NCI-H187 (cell line): ENCODE measurements at regions not wholly inside any gene's neighbourhood (a gene's known extent, or its start where the extent isn't known, plus 50 kb on each side); places are given as distances from the start of the nearest gene placed in this dataset.
"Not testable (repeated sequence)": the region's sequence is repeated elsewhere in the genome, so short reads cannot be mapped to it uniquely, and the experiment has no call there.

Experiments used
- DNase-seq, 2 experiments: peaks; one replicate each; lab custom pipeline; 2025; lab: John Stamatoyannopoulos, UW

DNA sequence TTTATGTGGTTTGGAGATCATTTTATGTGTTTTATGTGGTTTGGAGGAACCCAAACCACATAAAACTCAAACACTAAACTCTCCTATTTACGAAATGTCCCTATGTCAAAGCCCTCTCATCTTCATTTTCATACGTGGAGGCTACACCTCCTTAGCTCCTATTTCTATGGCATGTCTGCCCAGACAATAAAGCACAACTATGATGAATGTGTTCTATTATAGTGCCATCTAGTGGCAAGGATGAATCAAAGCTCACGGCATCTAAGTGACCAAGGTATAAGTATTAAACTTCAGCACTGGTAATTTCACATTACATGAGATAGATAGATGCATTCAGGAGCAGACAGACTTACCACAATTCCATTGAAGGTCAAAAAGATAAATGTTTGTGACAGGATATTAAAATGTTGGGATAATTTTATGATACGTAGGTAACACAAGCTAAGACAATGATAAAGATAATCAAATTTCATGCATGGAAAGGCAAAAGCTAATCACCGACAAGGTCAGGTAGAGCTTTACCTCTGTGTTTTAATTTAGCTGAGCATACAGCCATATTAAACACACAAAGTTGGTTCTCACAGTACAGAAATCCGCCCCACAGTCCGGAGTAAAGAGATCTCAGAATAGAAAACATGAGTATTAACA is 130.6 kb upstream of the FHIT start:
- DNase-seq, result peak in 1 of 2 experiments; percentile 2

DNA sequence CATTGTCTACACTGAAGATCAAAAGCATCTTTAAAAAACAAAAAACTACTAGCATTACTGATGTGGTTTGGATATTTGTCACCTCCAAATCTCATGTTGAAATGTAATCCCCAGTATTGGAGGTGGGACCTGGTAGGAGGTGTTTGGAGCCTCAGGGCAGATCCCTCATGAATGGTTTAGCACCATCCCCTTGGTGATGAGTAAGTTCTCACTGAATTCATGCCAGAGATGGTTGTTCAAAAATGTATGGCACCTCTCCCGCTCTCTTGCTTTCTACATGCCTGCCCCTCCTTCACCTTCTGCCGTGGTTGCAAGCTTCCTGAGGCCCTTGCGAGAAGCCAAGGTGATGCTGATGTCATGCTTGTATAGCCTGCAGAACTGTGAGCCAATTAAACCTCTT is 136.6 kb upstream of the FHIT start:
- no peak for DNase-seq

DNA sequence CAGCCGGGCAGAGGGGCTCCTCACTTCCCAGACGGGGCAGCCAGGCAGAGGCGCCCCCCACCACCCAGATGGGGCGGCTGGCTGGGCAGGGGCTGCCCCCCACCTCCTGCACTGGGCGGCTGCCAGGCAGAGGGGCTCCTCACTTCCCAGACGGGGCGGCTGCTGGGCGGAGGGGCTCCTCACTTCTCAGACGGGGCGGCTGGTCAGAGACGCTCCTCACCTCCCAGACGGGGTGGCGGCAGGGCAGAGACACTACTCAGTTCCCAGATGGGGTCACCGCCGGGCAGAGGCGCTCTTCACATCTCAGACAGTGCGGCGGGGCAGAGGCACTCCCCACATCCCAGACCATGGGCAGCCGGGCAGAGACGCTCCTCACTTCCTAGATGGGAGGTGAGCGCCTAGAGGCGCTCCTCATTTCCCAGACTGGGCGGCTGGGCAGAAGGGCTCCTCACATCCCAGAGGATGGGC is 142.3 kb upstream of the FHIT start:
- DNase-seq, result not testable (repeated sequence)

DNA sequence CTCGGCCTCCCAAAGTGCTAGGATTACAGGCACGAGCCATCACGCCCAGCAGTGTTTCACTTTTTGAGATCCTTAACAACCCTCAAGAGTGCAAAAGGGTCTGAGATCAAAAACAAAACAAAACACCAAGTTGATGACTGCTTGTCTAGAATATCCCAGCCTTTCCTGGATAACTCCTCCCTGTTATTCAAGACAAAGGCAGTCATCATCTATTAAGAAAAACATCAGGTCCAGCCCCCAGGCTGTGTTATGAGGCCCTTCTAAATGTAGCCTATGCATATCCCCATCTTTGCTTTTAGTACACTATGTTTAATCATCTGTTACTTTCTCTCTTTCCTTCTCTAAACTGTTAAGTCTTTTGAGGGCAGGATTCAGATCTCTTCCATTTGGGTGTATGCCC is 150.1 kb upstream of the FHIT start:
- DNase-seq, result no peak

DNA sequence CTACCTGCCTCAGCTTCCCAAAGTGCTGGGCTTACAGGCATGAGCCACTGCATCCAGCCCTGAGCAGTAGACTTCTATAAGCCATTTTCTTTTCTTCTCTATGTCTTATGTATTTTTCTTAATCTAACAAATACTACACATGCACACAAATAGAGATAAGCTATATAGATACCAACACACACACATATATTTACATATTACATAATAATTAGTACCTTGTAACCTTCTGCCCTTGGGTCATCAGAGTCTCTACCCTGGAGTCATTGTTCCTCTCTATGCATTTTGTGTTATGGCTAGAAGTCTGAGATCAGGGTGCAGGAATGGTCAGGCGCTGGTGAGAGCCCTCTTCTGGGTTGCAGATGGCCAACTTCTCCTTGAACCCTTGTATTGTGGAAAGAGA is 154.0 kb upstream of the PTPRG start:
- no peak for DNase-seq

DNA sequence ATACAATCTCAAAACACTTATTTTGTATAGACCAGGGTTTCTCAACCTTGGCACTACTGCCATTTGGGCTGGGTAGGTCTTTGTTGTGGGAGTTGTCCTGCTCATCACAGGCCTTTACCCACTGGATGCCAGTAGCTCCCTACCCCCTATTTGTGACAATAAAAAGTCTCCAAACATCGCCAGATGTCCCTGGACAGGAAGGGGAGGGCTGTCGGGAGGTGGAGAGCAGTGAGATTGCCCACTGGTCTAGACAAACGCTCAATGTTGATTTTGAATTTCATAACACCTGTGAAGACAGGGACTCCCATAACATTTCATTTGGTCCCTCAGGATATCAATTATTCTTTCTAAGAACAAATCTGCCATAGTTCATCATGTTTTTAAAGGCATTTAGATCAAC is 151.7 kb upstream of the PTPRG start:
- no peak for DNase-seq

DNA sequence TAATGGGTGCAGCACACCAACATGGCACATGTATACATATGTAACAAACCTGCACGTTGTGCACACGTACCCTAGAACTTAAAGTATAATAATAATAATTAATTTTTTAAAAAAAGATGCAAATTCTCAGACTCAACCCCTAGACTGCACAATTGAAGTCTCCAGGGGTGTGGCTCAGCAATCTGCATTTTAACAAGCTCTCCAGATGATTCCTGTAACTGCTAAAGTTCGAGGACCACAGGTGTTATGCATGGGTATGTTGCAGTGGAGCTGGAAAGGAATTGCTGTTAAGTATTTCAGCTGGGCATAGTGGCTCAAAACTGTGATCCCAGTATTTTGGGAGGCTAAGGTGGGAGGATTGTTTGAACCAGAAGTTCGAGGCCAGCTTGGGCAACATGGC is 151.0 kb upstream of the PTPRG start:
- not testable (repeated sequence) for DNase-seq

DNA sequence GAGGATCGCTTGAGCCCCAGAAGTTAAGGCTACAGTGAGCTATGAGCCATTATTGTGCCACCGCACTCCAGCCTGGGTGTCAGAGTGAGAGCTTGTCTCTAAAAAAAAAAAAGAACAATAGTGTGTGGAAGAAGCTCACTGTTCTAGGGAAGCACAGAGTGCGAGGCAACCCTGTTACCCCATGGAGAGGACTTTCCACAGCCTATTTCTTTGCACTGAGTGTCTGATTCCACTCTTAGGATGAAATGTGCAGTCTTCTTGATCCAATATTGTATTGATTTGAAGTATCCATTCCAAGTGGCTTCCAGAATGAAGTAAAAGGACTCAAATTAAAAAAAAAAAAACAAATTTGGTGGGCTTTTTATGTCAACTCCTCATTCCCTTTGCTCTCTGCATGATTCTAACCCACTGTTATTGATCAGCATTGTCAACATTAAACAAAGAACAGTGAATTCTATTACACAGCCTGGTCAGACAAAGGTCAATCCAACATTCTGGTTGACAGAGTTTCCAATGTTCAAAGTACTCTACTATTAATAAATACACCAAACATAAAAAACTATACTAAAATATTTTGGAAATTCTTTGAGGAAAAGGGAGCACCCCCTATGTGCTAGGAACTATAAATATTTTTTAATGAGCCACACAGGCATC is 150.2 kb upstream of the PTPRG start:
- no peak for DNase-seq

DNA sequence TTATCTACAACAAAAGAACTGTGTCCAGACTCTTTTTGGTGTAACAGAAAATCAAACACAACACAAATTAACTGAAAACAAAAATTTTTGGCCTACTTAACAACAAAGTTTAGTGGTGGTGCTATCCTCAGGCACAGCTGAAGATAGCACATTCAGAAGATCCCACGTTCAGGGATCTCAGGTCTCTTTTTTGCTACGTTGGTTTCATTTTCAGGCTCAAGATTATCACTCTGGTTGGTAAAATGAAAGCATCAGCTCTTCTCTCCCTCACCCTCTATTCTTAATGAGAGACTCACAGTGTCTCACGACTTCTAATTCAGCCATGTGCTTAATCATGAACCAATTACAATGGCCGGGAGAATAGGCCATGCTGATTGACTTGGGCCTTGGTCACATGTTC is 146.9 kb upstream of the PTPRG start:
- DNase-seq, result no peak

DNA sequence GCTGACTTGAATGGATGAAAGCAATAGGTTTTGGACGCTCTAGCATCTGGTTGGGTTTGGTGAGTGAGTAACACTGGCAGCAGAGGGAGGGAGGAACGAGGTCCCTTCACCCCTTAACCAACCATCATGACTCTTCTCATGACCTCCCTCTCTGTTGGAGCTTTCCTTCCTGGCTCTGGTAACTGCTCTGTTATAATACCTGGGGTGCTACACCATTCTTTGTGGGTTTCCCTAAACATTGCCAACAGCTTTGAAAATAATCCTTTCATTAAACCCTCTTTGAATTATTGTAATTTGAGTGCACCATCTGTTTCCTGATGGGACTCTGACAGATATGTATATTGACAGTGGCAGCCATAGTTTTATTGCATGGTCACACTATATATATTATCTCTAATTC is 146.2 kb upstream of the PTPRG start:
- DNase-seq, result no peak

DNA sequence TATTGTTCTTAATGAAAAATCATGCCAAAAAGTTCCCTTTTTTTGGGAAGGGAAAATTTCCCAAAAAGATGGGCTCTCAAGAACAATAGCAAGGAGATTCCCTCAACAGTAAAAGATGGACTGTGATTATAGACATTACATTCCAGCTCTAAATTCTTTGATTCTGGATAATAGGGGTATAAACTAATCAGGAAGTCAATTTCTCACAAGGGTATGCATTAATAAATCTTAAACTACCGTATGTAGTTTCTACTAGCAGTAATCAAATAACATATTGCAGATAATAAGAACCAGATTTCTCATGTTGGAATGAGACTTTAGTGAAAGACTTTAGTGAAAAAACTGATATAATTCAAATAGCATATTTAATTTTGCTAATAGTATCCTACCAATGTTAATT is 144.8 kb upstream of the PTPRG start:
- DNase-seq, result no peak

DNA sequence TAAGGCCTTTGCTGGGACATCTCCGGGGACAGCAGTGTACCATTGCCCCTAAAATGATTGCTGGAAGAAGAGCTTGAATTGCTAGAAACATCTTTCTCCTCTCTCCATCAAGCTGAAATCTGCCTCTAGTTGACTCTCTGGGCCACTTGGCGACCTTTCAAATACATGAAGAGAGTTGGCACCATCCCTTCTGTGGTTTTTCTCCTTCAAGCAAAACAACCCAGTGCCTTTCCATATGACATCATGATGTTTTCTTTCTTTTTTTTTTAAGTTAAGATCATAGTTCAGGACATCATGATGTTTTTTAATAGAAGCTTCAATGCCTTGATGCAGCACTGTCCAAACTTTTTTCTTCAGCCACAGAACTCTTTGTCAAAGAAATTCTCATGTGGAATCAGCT is 144.0 kb upstream of the PTPRG start:
- no peak for DNase-seq

DNA sequence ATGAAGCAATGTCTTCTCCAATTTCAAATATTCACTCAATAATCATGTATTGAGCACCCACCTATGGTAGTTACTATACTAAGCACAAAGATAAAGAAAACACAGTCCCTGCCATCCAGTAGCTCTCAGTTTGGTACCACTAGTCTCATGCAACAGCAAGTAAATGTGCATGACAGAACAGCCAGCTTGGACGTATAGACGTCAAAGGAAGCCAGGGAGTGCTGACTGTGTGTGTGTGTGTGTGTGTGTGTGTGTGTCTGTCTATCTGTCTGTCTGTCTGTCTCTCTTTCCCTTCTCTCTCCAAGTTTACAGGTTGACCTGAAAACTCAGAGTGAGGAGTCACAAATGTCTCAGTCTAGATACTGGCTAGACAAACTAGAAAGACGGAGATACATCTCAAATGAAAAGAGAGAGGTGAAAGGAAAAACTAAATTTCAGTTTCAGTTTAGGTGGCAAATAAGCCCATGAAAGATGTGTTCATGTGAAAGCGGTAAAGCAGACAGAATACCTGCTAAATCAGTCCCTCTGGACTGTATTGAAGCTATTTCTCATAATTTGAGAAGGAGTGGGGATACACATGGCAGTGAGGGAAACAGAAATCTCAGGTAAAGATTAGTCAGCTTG is 141.1 kb upstream of the PTPRG start:
- DNase-seq, result no peak

DNA sequence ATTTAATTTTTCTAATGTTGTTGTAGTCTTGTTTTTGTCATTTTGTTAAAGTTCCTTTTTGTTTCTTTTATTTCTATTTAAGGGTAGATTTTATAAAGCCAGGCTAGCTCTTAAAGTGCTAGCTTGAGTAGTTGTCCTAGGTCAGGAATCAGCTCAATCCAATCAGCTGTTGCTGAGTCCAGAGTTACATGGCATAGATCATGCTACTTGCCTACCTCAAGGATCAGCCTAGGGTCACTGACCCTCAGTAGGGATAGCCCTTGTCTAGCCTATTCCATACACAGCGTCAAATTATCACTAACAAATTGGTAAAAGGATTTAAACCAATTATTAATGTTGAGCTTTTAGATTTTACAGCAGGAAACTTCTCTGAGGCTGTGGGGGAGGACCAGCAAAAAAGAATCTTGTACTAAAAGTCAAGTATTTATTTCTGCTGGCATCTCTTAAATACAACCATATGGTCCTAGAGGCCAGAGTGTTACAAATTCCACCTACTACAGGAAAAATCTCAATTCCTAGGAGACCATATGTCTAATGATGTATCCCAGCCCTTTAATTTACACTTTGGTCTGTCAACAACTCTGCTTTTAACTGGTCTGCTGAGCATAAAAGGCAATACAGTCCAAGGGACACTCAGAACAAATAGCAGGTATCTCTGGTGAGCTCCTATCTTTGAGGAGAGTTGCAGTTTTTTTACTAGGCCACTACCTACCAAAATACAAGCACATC is 138.3 kb upstream of the PTPRG start:
- no peak for DNase-seq

DNA sequence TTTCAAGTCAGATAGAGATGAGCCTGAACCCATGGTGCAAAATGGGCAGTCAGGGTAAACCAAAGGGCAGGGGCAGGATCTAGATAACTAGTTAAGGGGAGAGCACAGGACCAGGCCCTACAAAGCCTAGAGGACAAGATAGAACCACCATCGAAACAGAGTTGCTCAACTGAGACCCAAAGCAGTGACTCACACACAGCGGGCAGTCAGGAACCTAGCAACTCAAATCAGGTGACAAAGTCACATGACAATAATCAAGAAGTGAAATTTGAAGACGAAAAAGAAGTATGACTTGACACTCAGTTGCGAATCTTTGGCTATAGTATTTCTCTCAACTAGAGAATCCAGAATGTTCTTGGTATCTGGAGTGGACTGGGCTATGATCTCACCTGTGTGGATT is 136.0 kb upstream of the PTPRG start:
- DNase-seq, result no peak

DNA sequence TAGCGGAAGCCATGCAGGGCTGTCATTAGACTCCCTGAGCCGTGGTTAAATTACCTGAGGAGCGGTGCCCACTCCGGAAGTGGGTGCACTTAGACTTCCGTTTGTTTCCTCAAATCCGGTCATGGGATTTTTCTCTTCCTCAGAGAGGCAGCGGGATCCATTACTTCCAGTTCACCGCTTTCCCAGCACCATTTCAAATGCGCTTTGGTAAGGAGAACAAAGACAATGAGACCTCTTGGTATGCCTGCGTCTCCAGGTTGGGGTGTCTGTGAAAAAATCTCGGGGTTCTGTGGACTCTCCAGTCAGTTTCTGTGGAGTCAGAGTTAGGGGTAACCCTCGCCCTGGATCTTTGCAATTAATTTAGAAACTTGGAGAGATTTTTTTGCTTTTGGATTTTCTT is 132.3 kb upstream of the PTPRG start:
- no peak for DNase-seq

DNA sequence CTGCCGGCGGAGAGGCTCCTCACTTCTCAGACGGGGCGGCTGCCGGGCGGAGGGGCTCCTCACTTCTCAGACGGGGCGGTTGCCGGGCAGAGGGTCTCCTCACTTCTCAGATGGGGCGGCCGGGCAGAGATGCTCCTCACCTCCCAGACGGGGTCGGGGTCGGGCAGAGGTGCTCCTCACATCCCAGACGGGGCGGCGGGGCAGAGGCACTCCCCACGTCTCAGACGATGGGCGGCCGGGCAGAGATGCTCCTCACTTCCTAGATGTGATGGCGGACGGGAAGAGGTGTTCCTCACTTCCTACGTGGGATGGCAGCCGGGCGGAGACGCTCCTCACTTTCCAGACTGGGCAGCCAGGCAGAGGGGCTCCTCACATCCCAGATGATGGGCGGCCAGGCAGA is 126.5 kb upstream of the PTPRG start:
- not testable (repeated sequence) for DNase-seq

DNA sequence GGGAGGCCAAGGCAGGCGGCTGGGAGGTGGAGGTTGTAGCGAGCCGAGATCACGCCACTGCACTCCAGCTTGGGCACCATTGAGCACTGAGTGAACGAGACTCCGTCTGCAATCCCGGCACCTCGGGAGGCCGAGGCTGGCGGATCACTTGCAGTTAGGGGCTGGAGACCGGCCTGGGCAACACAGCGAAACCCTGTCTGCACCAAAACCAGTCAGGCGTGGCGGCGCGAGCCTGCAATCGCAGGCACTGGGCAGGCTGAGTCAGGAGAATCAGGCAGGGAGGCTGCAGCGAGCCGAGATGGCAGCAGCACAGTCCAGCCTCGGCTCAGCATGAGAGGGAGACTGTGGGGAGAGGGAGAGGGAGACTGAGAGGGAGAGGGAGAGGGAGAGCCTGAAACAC is 126.0 kb upstream of the PTPRG start:
- DNase-seq, result not testable (repeated sequence)

DNA sequence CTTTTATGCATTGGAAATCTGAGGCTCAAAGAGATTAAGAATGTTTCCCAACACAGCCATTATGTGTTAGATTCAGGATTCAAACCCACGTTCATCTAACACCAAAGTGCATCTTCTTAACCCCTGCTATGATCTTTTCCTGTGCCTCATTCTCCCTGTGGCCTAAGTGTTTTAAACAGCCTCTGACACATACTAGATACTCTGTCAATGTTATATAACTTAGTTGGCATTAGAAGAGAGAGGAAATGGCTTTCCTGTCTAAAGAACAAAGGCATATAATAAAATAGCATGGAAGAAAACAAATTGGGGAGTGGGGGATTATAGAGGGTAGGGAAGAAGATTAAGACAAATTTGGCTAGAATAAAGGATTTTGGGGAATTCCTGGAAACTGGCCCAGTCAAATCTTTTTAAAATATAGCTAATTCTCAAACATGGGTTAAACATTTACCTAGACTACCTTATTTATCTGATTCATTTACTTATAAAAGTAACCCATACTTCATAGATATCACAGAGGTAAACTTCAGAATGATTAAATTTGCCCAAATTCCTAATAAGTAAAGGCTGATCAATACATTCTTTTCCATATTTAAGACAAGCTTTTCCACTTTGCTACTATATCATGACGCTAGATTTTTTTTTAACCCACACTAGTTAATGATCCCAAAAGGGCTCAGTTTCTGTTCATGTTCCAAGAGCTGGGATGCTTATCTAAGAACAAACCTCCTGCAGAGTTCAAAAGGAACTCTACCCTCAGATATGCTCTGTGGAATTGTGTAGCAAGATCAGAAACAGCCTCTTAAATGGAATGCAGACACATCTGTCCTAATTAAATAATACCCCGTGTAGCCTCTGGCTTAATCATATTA is 122.9 kb upstream of the PTPRG start:
- no peak for DNase-seq

DNA sequence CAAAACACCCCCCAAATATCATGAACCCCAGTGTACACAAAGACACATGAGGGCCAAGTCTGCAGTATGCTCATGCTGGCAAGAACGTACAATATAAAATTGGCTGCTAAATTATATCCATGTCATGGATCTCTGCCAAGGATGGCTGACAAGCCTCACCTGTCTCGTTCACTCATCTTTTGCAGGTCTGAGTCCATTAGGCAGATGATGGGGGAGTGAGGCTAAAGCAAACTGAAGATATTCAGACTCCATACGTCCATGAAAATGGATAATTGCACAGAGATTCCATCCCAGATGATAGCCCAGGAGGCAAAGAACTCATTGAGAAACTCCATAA is 122.3 kb upstream of the PTPRG start:
- DNase-seq, result no peak

DNA sequence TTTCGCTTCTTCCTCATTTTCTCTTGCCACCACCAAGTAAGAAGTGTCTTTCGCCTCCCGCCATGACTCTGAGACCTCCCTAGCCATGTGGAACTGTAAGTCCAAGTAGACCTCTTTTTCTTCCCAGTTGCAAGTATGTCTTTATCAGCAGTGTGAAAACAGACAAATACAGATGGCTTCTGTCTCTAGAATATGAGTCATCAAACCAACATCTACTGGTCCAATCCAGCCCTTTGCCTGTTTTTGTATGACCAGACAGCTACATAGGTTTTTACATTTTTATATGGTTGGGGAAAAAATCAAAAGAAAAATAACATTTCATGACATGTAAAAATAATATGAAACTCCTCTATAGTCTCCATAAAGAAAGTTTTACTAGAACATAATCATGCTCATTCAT is 118.7 kb upstream of the PTPRG start:
- no peak for DNase-seq

DNA sequence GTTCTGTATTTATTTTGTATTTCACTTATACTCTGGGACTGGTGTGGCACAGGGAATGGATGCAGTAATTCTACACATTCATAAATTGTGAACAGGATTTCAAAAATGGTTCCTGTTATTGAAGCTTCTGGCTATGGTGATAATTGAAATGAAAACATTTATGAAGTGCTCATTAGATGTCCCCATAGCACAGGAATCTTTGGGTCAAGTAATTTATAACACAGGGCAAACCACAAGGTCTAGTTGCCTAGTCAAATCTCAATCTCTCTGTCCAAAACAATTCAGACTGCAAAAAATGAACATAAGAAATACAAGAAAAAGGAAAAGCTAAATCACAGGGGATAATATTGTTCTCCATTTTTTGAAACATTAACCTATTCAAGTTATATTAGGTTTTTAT is 117.5 kb upstream of the PTPRG start:
- DNase-seq, result no peak
